ENCODE measurements at regions not wholly inside any gene's neighbourhood (a gene's known extent, or its start where the extent isn't known, plus 50 kb on each side); places are given as distances from the start of the nearest gene placed in this dataset.

DNA sequence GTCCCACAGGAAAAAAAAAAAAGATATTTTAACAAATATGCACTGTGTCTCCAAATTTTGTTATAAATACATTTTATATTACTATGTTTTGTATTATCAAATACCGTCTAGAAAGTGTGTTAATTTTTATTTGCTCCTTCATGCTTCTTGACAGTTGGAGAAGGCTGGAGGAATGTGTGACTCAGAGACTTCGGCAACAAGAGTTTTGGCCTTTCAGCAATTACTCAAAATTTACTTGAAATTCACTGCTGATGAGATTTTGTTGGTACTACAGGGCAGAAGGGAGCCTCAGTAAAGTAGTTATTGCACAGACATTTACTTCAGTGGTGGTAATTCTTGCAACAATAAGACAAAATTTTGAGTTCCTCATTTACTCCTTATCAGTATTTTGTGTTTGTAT, 2164.0 kb downstream of the PCDH7 start:
- no peaks in the 10 kb centered on the region for H3K9me3 ChIP-seq (ENCODE audit: insufficient read depth, low read length)
- no peaks in the 10 kb centered on the region for H3K27me3 ChIP-seq (ENCODE audit: insufficient read depth, insufficient read length)
- H3K4me3 ChIP-seq (ENCODE audit: insufficient read length, low read depth) = no peak overlapping the region
- H3K9ac ChIP-seq (ENCODE audit: insufficient read length, low read depth) = no peak overlapping the region
- H3K4me1 ChIP-seq (ENCODE audit: insufficient read depth, insufficient read length) = no peaks in the 10 kb centered on the region
- no peaks in the 10 kb centered on the region for H3K36me3 ChIP-seq (ENCODE audit: insufficient read depth, insufficient read length, low read length)
- TF ChIP-seq SUZ12 (IDR thresholded peaks at IDR 0.05; ENCODE audit: extremely low read depth, insufficient read depth, insufficient read length) = no peak
- no peak for TF ChIP-seq YY1 (IDR thresholded peaks at IDR 0.05; ENCODE audit: insufficient read depth, insufficient read length)
- TF ChIP-seq ZNF274 (IDR thresholded peaks at IDR 0.05; ENCODE audit: low read depth, low read length) = no peak
- DNase-seq (ENCODE audit: low read depth, low spot score) = no peak

- Histone ChIP-seq H3K9me3 (ENCODE audit: insufficient read depth, low read length) (no peaks in the 10 kb centered on the region), H3K4me1 (ENCODE audit: insufficient read depth, insufficient read length) (no peaks in the 10 kb centered on the region), H3K27me3 (ENCODE audit: insufficient read depth, insufficient read length) (no peaks in the 10 kb centered on the region), H3K4me3 (ENCODE audit: insufficient read length, low read depth) (no peak overlapping the region), H3K9ac (ENCODE audit: insufficient read length, low read depth) (no peak overlapping the region), H3K36me3 (ENCODE audit: insufficient read depth, insufficient read length, low read length) (no peaks in the 10 kb centered on the region)
- DNase-seq (ENCODE audit: low read depth, low spot score) = no peak
- TF ChIP-seq SUZ12 (IDR thresholded peaks at IDR 0.05; ENCODE audit: extremely low read depth, insufficient read depth, insufficient read length) = no peak
- no peak for TF ChIP-seq YY1 (IDR thresholded peaks at IDR 0.05; ENCODE audit: insufficient read depth, insufficient read length)
- TF ChIP-seq ZNF274 (IDR thresholded peaks at IDR 0.05; ENCODE audit: low read depth, low read length) = no peak
Measured at GRCh38 chr4:32890398-32890797, 2170.2 kb downstream of the PCDH7 start.

DNA sequence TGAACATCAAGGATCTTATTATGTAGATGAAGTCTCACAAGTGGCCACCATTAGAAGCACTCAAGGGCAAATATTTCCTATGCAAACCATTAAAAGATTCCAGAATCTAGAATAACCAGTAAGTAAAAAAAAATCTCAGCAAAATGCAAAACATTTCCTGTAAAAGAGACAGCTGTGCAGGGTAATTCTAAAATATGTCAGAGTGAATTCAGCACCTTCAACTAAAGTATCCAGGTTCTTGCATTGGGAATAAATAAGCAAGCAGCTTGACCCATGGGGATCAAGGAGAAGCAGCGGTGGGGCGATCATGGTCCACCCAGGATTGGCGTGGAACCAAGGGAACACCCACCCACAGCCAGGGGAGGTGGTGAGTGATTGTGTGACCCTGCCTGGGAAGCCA, 2188.9 kb downstream of the PCDH7 start:
- Histone ChIP-seq H3K4me3 (ENCODE audit: insufficient read length, low read depth) (no peak overlapping the region), H3K9me3 (ENCODE audit: insufficient read depth, low read length) (peaks cover 3% of the 10 kb centered on the region; the same call in 1 of the 2 replicates), H3K36me3 (ENCODE audit: insufficient read depth, insufficient read length, low read length) (no peaks in the 10 kb centered on the region), H3K9ac (ENCODE audit: insufficient read length, low read depth) (no peak overlapping the region), H3K4me1 (ENCODE audit: insufficient read depth, insufficient read length) (no peaks in the 10 kb centered on the region), H3K27me3 (ENCODE audit: insufficient read depth, insufficient read length) (no peaks in the 10 kb centered on the region)
- no peak for DNase-seq (ENCODE audit: low read depth, low spot score)
- TF ChIP-seq YY1 (IDR thresholded peaks at IDR 0.05; ENCODE audit: insufficient read depth, insufficient read length) = no peak
- no peak for TF ChIP-seq SUZ12 (IDR thresholded peaks at IDR 0.05; ENCODE audit: extremely low read depth, insufficient read depth, insufficient read length)
- no peak for TF ChIP-seq ZNF274 (IDR thresholded peaks at IDR 0.05; ENCODE audit: low read depth, low read length)

DNA sequence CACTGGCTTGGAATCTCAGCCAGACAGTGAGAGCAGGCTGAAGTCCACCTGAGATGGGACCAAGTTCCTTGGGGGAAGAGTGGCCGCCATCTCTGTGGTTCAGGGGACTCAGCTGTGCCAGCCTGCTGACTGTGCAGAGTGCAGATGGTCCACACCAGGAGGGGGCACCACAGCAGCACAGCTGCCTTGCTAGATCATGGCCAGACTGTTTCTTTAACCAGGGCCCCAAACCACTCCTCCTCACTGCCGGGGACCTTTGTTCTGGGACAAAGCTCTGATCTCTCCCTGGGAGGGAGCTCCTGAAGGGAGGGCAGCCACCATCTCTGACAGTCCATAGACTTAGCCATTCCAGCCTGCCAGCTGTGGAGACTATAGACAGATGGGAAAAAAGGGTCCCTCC, 2189.6 kb downstream of the PCDH7 start:
- Histone ChIP-seq H3K4me3 (ENCODE audit: insufficient read length, low read depth) (no peak overlapping the region), H3K9ac (ENCODE audit: insufficient read length, low read depth) (no peak overlapping the region), H3K9me3 (ENCODE audit: insufficient read depth, low read length) (peaks cover 3% of the 10 kb centered on the region; the same call in 1 of the 2 replicates), H3K36me3 (ENCODE audit: insufficient read depth, insufficient read length, low read length) (no peaks in the 10 kb centered on the region), H3K27me3 (ENCODE audit: insufficient read depth, insufficient read length) (no peaks in the 10 kb centered on the region), H3K4me1 (ENCODE audit: insufficient read depth, insufficient read length) (no peaks in the 10 kb centered on the region)
- TF ChIP-seq SUZ12 (IDR thresholded peaks at IDR 0.05; ENCODE audit: extremely low read depth, insufficient read depth, insufficient read length) = no peak
- no peak for TF ChIP-seq ZNF274 (IDR thresholded peaks at IDR 0.05; ENCODE audit: low read depth, low read length)
- TF ChIP-seq YY1 (IDR thresholded peaks at IDR 0.05; ENCODE audit: insufficient read depth, insufficient read length) = no peak
- DNase-seq (ENCODE audit: low read depth, low spot score) = no peak

- Histone ChIP-seq H3K9ac (ENCODE audit: insufficient read length, low read depth) (no peak overlapping the region), H3K36me3 (ENCODE audit: insufficient read depth, insufficient read length, low read length) (no peaks in the 10 kb centered on the region), H3K27me3 (ENCODE audit: insufficient read depth, insufficient read length) (no peaks in the 10 kb centered on the region), H3K9me3 (ENCODE audit: insufficient read depth, low read length) (no peaks in the 10 kb centered on the region), H3K4me1 (ENCODE audit: insufficient read depth, insufficient read length) (no peaks in the 10 kb centered on the region), H3K4me3 (ENCODE audit: insufficient read length, low read depth) (no peak overlapping the region)
- TF ChIP-seq SUZ12 (IDR thresholded peaks at IDR 0.05; ENCODE audit: extremely low read depth, insufficient read depth, insufficient read length) = no peak
- no peak for TF ChIP-seq ZNF274 (IDR thresholded peaks at IDR 0.05; ENCODE audit: low read depth, low read length)
- TF ChIP-seq YY1 (IDR thresholded peaks at IDR 0.05; ENCODE audit: insufficient read depth, insufficient read length) = no peak
- DNase-seq (ENCODE audit: low read depth, low spot score) = no peak
Measured at GRCh38 chr4:32917586-32917985, 2197.4 kb downstream of the PCDH7 start.

DNA sequence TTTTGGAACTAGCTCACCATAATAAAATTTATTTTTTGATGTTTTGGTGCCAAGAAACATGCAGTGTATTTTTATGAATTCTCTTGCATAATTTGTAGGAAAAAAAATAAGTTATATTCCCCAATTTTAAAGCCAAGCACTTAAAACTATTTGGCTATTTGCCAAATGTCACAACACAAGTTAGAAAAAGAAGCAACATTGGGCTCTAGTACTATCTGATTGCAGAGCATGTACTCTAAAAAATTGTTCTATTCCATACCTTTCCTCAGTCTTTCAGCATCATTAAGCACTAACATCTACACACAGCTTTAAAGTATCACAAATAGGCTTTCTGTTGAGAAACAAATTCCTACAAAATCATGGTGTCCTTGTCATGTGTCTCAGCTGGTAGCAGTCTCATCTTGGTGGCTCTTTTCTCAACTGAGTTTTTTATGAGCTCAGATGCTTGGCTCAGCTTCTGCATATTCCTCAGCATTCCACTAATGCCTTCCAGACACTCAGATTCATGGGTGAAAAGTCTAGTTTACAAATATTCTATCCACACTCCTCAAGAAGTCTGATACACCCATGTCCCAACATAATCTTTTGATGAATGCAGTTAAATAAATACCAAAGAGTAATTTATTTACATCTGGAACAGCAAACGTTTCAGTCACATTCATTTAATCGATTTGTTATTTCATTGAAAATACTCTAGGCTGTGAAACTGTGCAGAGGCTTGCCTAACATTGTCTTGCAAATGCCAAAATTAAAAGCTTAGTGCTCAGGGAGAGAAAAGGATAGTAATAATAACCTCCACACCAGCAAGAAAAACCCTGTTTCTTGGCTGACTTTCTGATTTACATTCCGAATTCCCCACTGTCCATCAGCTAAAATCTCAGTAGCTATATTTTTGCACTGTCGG, 2209.9 kb downstream of the PCDH7 start:
- Histone ChIP-seq H3K4me1 (ENCODE audit: insufficient read depth, insufficient read length) (no peaks in the 10 kb centered on the region), H3K27me3 (ENCODE audit: insufficient read depth, insufficient read length) (no peaks in the 10 kb centered on the region), H3K9ac (ENCODE audit: insufficient read length, low read depth) (no peak overlapping the region), H3K36me3 (ENCODE audit: insufficient read depth, insufficient read length, low read length) (no peaks in the 10 kb centered on the region), H3K4me3 (ENCODE audit: insufficient read length, low read depth) (no peak overlapping the region), H3K9me3 (ENCODE audit: insufficient read depth, low read length) (no peaks in the 10 kb centered on the region)
- no peak for DNase-seq (ENCODE audit: low read depth, low spot score)
- no peak for TF ChIP-seq ZNF274 (IDR thresholded peaks at IDR 0.05; ENCODE audit: low read depth, low read length)
- TF ChIP-seq YY1 (IDR thresholded peaks at IDR 0.05; ENCODE audit: insufficient read depth, insufficient read length) = no peak
- TF ChIP-seq SUZ12 (IDR thresholded peaks at IDR 0.05; ENCODE audit: extremely low read depth, insufficient read depth, insufficient read length) = no peak

DNA sequence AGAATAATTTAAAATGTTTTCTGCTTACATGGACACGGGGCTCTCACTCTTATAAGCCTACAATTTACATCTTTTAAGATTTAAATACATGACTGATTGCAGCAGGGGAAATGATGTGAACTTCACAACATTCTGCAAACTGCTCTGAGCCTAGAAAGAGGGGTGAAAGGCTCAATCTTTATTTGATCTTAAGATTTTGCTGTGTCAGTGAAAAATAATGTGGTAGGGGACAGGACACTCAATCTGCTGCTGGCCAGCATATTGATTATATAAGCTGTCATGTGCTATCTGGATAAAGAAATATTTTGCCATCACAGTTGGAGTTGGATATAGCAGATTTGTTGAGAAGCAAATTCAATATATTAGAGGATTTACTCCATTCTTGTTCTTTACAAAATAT, 2210.5 kb downstream of the PCDH7 start:
- H3K9me3 ChIP-seq (ENCODE audit: insufficient read depth, low read length) = no peaks in the 10 kb centered on the region

More for the DNA sequence above, 2210.5 kb downstream of the PCDH7 start:
- H3K4me3 ChIP-seq (ENCODE audit: insufficient read length, low read depth) = no peak overlapping the region
- no peak for DNase-seq (ENCODE audit: low read depth, low spot score)
- H3K36me3 ChIP-seq (ENCODE audit: insufficient read depth, insufficient read length, low read length) = no peaks in the 10 kb centered on the region
- H3K27me3 ChIP-seq (ENCODE audit: insufficient read depth, insufficient read length) = no peaks in the 10 kb centered on the region
- TF ChIP-seq SUZ12 (IDR thresholded peaks at IDR 0.05; ENCODE audit: extremely low read depth, insufficient read depth, insufficient read length) = no peak
- TF ChIP-seq ZNF274 (IDR thresholded peaks at IDR 0.05; ENCODE audit: low read depth, low read length) = no peak
- TF ChIP-seq YY1 (IDR thresholded peaks at IDR 0.05; ENCODE audit: insufficient read depth, insufficient read length) = no peak
- H3K9ac ChIP-seq (ENCODE audit: insufficient read length, low read depth) = no peak overlapping the region
- no peaks in the 10 kb centered on the region for H3K4me1 ChIP-seq (ENCODE audit: insufficient read depth, insufficient read length)

Measured in NT2/D1 (cell line).